HG03442 (cell line): ENCODE measurements at regions not wholly inside any gene's neighbourhood (a gene's known extent, or its start where the extent isn't known, plus 50 kb on each side); places are given as distances from the start of the nearest gene placed in this dataset.
"Not testable (repeated sequence)": the region's sequence is repeated elsewhere in the genome, so short reads cannot be mapped to it uniquely, and the experiment has no call there.

Source experiments
- ATAC-seq: cut with Tn5 transposase; IDR thresholded peaks from one replicate; pipeline ENCODE4 v1.9.1; 2021; ENCODE audit warnings: mild to moderate bottlenecking, moderate library complexity; ENCODE audit not compliant: unreplicated experiment

DNA sequence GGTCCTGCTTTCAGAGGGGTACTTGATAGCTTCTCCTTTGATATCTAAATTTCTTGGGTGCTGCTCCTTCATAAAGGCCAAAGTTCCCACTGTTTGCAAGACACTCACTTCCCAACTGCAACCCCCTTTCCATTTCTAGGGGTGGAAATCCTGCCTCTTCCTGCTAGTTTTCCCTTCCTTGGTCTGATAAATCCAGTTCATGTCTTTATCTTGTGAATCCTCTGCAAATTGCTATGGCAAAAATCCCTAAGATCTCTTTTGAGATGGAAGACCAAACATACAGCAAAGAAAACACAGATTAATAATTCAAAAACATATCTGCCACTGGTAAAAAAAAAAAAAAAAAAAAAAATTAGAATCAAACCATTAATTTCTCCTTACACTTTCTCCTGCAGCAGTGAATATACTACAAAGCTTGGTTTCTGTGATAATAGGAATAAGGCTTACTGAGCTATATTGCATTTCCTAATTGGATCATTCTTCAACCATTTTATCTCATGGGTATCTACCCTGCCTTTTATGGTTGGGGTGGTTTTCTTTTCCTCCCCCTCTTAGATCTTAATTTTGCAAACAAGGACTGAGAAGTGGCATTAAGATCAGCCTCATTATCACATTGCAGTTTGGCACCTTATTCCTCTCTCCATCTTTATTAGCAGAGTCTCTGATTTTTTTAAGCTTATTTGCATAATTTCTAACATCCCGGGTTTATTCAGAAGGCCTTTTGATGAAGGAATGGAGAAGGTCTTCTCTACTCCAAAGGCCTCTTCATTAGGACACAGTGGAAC is 439.1 kb downstream of the XYLT1 start:
- ATAC-seq, result no peak

DNA sequence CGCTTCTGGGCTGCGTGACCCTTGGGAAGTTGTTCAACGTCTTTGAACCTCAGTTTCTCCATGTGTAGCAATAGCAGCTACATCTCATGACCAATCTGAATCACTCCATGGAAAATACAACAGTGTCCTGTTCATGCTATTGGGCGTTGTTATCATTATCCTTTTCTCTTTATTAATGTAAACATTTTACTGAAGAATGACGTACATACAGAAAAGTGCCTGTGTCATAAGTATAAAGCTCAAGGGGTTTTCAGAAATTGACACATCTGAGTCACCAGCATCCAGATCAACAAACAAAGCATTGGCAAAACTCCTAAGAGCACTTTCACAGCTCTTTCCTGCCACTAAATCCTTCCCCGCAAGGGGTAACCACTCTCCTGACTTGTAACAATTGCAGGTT is 438.4 kb downstream of the XYLT1 start:
- no peak for ATAC-seq

DNA sequence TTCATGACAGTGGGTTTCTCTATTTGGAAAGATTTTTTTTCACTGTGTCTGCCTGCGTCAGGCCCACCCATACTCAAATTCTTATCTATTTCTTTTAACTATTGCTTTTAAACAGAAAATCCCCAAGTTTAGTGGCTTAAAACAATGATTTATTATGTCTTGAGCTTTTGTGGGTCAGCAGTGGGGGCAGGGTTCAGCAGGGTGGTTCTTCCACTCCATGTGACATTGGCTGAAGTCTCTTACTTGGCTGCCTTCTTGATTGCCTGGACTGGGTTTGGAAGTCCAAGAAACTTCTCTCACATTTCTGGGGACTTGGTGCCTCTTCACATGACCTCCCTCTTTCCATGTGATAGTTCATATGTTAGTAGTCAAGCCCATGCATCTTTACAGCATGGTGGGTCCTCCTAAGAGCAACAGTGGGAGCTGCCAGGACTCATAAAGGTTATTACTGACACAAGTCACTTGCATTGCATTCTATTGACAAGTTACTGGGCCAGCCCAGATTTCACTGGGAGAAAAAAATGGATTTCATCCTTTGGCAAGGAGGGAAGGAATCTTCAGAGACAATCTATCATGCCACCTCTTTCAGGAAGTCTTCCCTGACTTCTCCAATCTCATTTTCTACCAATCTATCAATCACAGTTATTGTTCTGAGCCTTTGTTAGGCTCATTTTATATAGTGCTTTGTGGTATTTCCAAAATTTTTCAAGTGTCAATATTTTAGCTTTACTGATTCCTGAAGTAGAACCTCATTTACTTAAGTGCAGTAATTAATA is 436.1 kb downstream of the XYLT1 start:
- no peak for ATAC-seq

DNA sequence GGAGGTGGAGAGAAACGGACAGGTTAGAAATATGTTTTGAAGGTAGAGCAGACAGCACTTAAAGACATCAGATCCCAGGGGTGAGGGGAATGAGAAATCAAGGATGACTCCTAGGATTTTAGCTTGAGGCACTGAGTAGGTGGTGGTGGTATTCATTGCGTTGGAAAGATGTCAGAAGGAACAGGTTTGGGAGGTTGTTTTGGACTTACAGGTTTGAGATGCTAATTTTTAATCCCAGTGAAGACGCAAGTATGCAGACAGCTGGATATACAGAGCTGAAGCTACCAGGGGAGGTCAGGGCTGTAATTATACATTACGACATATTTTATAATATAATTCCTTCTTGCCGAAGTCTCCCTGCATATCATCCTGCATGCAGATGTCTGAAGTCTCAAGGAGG is 433.3 kb downstream of the XYLT1 start:
- no peak for ATAC-seq

DNA sequence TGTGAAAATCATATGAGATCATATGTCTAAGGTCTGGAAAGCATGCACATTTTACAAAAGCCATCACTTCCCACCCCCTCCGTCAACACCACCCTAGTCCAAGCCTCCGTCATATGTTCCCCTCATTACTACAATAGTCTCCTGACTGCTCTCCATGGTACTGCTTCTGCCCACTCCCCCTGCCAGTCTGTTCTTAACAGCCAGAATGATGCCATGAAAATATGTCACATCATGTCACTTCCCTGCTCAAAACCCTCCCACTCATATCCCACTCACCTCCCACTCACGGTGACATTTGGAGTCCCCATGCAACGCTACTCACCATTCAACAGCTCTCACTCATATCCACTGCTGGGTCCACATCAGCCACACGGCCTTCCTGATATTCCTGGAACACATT is 432.3 kb downstream of the XYLT1 start:
- ATAC-seq, result no peak

DNA sequence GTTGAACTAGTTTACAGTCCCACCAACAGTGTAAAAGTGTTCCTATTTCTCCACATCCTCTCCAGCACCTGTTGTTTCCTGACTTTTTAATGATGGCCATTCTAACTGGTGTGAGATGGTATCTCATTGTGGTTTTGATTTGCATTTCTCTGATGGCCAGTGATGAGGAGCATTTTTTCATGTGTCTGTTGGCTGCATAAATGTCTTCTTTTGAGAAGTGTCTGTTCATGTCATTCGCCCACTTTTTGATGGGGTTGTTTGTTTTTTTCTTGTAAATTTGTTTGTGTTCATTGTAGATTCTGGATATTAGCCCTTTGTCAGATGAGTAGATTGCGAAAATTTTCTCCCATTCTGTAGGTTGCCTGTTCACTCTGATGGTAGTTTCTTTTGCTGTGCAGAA is 421.7 kb downstream of the XYLT1 start:
- ATAC-seq, result not testable (repeated sequence)

DNA sequence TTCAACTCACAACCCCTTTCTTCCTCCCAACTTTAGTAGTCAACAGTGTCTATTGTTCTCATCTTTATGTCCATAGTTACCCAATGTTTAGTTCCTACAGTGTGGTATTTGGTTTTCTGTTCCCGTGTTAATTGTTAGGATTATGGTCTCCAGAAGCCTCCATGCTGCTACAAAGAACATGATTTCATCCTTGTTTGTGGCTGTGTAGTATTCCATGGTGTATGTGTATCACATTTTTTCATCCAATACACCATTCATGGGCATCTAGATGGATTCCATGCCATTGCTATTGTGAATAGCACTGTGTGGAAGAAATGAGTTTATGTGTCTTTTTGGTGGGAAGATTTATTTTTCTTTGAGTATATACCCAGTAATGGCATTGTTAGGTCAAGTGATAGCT is 420.3 kb downstream of the XYLT1 start:
- no peak for ATAC-seq
